Ishikawa (cell line): ENCODE measurements at regions not wholly inside any gene's neighbourhood (a gene's known extent, or its start where the extent isn't known, plus 50 kb on each side); places are given as distances from the start of the nearest gene placed in this dataset.

ENCODE experiments used
- CEBPB ChIP-seq: IDR thresholded peaks from 2 replicates; pipeline ENCODE4 v1.6.1; 2012
- CREB1 ChIP-seq: IDR thresholded peaks from 2 replicates; pipeline ENCODE4 v1.6.1; 2012; ENCODE audit warnings: low read depth
- EGR1 ChIP-seq: IDR thresholded peaks from 2 replicates; pipeline ENCODE4 v1.6.1; 2012
- EP300 ChIP-seq: IDR thresholded peaks from 2 replicates; pipeline ENCODE4 v1.6.1; 2012; ENCODE audit warnings: borderline replicate concordance
- FOXM1 ChIP-seq: IDR thresholded peaks from 2 replicates; pipeline ENCODE4 v1.6.1; 2012; ENCODE audit warnings: low read depth, borderline replicate concordance
- MAX ChIP-seq: IDR thresholded peaks from 2 replicates; pipeline ENCODE4 v1.6.1; 2012
- NFIC ChIP-seq: IDR thresholded peaks from 2 replicates; pipeline ENCODE4 v1.6.1; 2012
- RAD21 ChIP-seq: IDR thresholded peaks from 2 replicates; pipeline ENCODE4 v1.6.1; 2012; ENCODE audit warnings: low read depth
- REST ChIP-seq: IDR thresholded peaks from 2 replicates; pipeline ENCODE4 v1.6.1; 2012; ENCODE audit warnings: low read depth, mild to moderate bottlenecking
- TAF1 ChIP-seq: IDR thresholded peaks from 2 replicates; pipeline ENCODE4 v1.6.1; 2012; ENCODE audit warnings: low read depth, mild to moderate bottlenecking
- TCF12 ChIP-seq: IDR thresholded peaks from 2 replicates; pipeline ENCODE4 v1.6.1; 2012; ENCODE audit warnings: low read depth
- TEAD4 ChIP-seq: IDR thresholded peaks from 2 replicates; pipeline ENCODE4 v1.6.1; 2012
- USF1 ChIP-seq: IDR thresholded peaks from 2 replicates; pipeline ENCODE4 v1.6.1; 2012
- YY1 ChIP-seq: IDR thresholded peaks from 2 replicates; pipeline ENCODE4 v1.6.1; 2012; ENCODE audit warnings: low read depth
- ZBTB7A ChIP-seq: IDR thresholded peaks from 2 replicates; pipeline ENCODE4 v1.6.1; 2012; ENCODE audit warnings: low read depth

GRCh38 chr2:106294182-106294581, 100.1 kb upstream of the UXS1 start:
- TF ChIP-seq TCF12 (no peak), USF1 (no peak), EP300 (no peak), YY1 (no peak), MAX (no peak), TEAD4 (no peak), RAD21 (no peak), TAF1 (no peak), FOXM1 (no peak), REST (no peak), CEBPB (no peak), ZBTB7A (no peak), EGR1 (no peak), CREB1 (no peak), NFIC (no peak)

- TF ChIP-seq CEBPB (no peak), MAX (no peak), ZBTB7A (no peak), TCF12 (no peak), FOXM1 (no peak), USF1 (no peak), EGR1 (no peak), EP300 (no peak), TEAD4 (no peak), RAD21 (no peak), TAF1 (no peak), CREB1 (no peak), NFIC (no peak), YY1 (no peak), REST (no peak)
Observed at GRCh38 chr2:106293271-106293783, 99.2 kb upstream of the UXS1 start.

GRCh38 chr2:106292627-106293026, 98.5 kb upstream of the UXS1 start:
- no peak for TF ChIP-seq TAF1
- no peak for TF ChIP-seq CREB1
- TF ChIP-seq TEAD4: no peak
- no peak for TF ChIP-seq YY1
- no peak for TF ChIP-seq EP300
- no peak for TF ChIP-seq RAD21
- TF ChIP-seq TCF12: no peak
- TF ChIP-seq CEBPB: no peak
- no peak for TF ChIP-seq FOXM1
- no peak for TF ChIP-seq MAX
- TF ChIP-seq NFIC: no peak
- no peak for TF ChIP-seq USF1
- TF ChIP-seq EGR1: no peak
- no peak for TF ChIP-seq REST
- TF ChIP-seq ZBTB7A: no peak

GRCh38 chr2:106288873-106289272, 94.8 kb upstream of the UXS1 start:
- TF ChIP-seq CREB1: no peak
- TF ChIP-seq TCF12: no peak
- TF ChIP-seq MAX: no peak
- TF ChIP-seq YY1: no peak
- no peak for TF ChIP-seq USF1
- TF ChIP-seq NFIC: no peak
- no peak for TF ChIP-seq ZBTB7A
- no peak for TF ChIP-seq EP300
- TF ChIP-seq FOXM1: no peak
- no peak for TF ChIP-seq TEAD4
- TF ChIP-seq EGR1: no peak
- no peak for TF ChIP-seq RAD21
- no peak for TF ChIP-seq REST
- TF ChIP-seq TAF1: no peak
- no peak for TF ChIP-seq CEBPB
